GM18517 (cell line): ENCODE measurements at regions not wholly inside any gene's neighbourhood (a gene's known extent, or its start where the extent isn't known, plus 50 kb on each side); places are given as distances from the start of the nearest gene placed in this dataset.

Source experiments
- ATAC-seq: cut with Tn5 transposase; IDR thresholded peaks from one replicate; pipeline ENCODE4 v1.9.1; 2021; ENCODE audit warnings: mild to moderate bottlenecking, moderate library complexity; ENCODE audit not compliant: unreplicated experiment

- ATAC-seq = no peak
These were observed 1005.4 kb downstream of the GRIK2 start for GRCh38 chr6:102398788-102399390.

DNA sequence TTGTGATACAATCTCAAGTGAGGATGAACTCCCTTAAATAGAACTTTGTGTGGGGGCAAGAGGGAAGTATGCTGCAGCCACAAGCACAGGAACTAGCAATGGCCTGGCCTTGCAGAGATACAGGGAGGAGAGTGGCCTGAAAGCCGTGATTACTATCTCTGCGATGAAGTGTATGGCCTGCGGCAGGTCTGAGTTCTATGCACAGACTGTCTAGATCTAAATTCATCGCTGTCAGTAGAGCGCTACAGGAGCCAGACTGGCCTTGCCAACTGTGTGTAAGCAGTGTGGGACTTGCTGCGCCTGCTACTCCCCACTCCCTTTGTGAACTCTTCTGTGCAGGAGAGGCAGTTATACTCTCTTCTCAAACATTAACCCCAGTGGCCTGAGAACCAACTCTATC lies 997.0 kb downstream of the GRIK2 start:
- no peak for ATAC-seq

- ATAC-seq = no peak
These were observed 996.5 kb downstream of the GRIK2 start for GRCh38 chr6:102389994-102390393.

GRCh38 chr6:102387326-102388033 lies 994.0 kb downstream of the GRIK2 start:
- no peak for ATAC-seq

- no peak for ATAC-seq
These were observed 987.7 kb downstream of the GRIK2 start for GRCh38 chr6:102381203-102381602.

DNA sequence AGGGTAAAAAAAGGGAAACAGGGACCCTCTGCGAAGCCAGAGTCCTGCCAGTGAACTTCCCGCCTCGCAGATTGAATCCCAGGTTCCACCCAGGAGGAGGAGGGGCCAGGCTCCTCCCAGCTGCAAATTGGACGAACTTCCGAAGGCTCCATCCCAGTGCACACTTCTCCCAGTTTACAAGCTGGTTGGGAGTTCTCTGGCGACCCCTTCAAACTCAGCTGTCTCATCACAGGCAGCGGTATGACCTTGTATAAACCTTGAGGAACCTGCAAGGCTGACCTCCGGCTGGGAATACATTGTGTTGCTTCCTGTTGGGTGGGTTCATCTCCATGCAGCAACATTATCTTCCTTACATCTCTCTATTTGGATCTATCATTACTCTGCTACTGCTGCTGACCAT lies 962.7 kb downstream of the GRIK2 start:
- no peak for ATAC-seq

- ATAC-seq = no peak
These were observed 962.1 kb downstream of the GRIK2 start for GRCh38 chr6:102355578-102355977.

- ATAC-seq = no peak
These were observed 959.0 kb downstream of the GRIK2 start for GRCh38 chr6:102352552-102352951.

DNA sequence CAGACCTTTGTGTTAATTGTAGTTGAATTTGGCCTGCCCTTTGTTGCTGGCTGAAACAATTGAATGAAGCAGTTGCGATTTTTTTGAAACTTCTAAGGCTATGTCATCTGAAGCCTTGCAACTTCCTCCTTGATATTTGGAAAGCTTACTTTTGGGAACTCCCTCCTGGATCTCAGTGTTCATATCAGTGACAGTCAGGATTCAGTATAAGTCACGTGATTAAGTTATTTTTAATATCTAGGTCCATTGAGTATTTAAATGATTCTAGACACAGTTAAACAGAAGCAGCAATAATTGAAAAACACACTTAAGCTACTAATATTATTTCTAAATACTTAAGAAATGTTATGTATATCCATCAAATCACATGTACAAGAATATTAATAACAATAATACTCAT lies 951.3 kb downstream of the GRIK2 start:
- ATAC-seq = no peak

- ATAC-seq = no peak
These were observed 946.8 kb downstream of the GRIK2 start for GRCh38 chr6:102340311-102340710.

- no peak for ATAC-seq
These were observed 940.2 kb downstream of the GRIK2 start for GRCh38 chr6:102333736-102334135.

- ATAC-seq = no peak
These were observed 934.3 kb downstream of the GRIK2 start for GRCh38 chr6:102327697-102328225.

- ATAC-seq = no peak
These were observed 920.2 kb downstream of the GRIK2 start for GRCh38 chr6:102313699-102314098.

- ATAC-seq = no peak
These were observed 916.2 kb downstream of the GRIK2 start for GRCh38 chr6:102309700-102310099.

- ATAC-seq = no peak
These were observed 906.8 kb downstream of the GRIK2 start for GRCh38 chr6:102300350-102300749.

DNA sequence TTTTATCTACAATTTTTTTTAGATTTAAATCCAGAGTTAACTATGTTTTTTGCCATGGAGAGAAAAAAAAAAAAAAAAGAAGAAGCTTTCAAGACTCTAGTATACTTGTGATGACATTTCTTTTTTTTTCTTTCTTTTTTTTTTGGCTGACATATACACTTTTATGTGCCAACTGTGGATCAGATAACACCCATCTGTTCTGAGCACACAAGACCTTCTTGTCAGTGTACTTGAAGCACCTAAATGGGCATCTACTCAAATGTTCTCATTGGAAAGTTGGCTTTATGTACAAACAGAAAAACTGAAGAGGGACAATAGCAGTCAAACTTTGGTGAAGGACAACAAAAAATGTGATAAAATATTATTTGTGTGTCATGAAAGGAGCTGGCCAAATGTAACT lies 904.5 kb downstream of the GRIK2 start:
- ATAC-seq = no peak
